COLO829 (cell line): ENCODE measurements at regions not wholly inside any gene's neighbourhood (a gene's known extent, or its start where the extent isn't known, plus 50 kb on each side); places are given as distances from the start of the nearest gene placed in this dataset.

Experiments used
- DNase-seq: peaks from one replicate; pipeline ENCODE4 v3.0.0; 2012; ENCODE audit warnings: low spot score

- no peak for DNase-seq
Observed at GRCh38 chr7:46572691-46573090, 651.6 kb upstream of the IGFBP3 start.

- no peak for DNase-seq
Observed at GRCh38 chr7:46571996-46572395, 650.9 kb upstream of the IGFBP3 start.

GRCh38 chr7:46569133-46569465, 648.0 kb upstream of the IGFBP3 start:
- no peak for DNase-seq

GRCh38 chr7:46568420-46569132, 647.5 kb upstream of the IGFBP3 start:
- DNase-seq = no peak

GRCh38 chr7:46567858-46568257, 646.8 kb upstream of the IGFBP3 start:
- DNase-seq = no peak

- DNase-seq = no peak
Observed at GRCh38 chr7:46566097-46566774, 645.2 kb upstream of the IGFBP3 start.

GRCh38 chr7:46565253-46566096, 644.4 kb upstream of the IGFBP3 start:
- no peak for DNase-seq

GRCh38 chr7:46559194-46559832, 638.2 kb upstream of the IGFBP3 start:
- DNase-seq = peak; percentile 31

GRCh38 chr7:46558482-46559193, 637.6 kb upstream of the IGFBP3 start:
- peak; percentile 28 for DNase-seq

- no peak for DNase-seq
Observed at GRCh38 chr7:46557781-46558180, 636.7 kb upstream of the IGFBP3 start.

GRCh38 chr7:46557295-46557711, 636.2 kb upstream of the IGFBP3 start:
- DNase-seq = no peak

GRCh38 chr7:46554688-46555422, 633.8 kb upstream of the IGFBP3 start:
- DNase-seq = no peak

- no peak for DNase-seq
Observed at GRCh38 chr7:46551603-46552002, 630.5 kb upstream of the IGFBP3 start.

- DNase-seq = no peak
Observed at GRCh38 chr7:46550864-46551263, 629.8 kb upstream of the IGFBP3 start.

GRCh38 chr7:46549892-46550639, 629.0 kb upstream of the IGFBP3 start:
- DNase-seq = no peak

- DNase-seq = no peak
Observed at GRCh38 chr7:46549347-46549746, 628.3 kb upstream of the IGFBP3 start.

GRCh38 chr7:46547044-46547443, 626.0 kb upstream of the IGFBP3 start:
- DNase-seq = no peak

GRCh38 chr7:46545790-46546189, 624.7 kb upstream of the IGFBP3 start:
- DNase-seq = peak; percentile 52

- peak; percentile 63 for DNase-seq
Observed at GRCh38 chr7:46544396-46545008, 623.4 kb upstream of the IGFBP3 start.

GRCh38 chr7:46542076-46542475, 621.0 kb upstream of the IGFBP3 start:
- no peak for DNase-seq
